ENCODE measurements at regions not wholly inside any gene's neighbourhood (a gene's known extent, or its start where the extent isn't known, plus 50 kb on each side); places are given as distances from the start of the nearest gene placed in this dataset.

- H3K9me3 ChIP-seq (ENCODE audit: insufficient read depth, low read length, severe bottlenecking), result no peaks in the 10 kb centered on the region
- DNase-seq (no peak), ATAC-seq (ENCODE audit: insufficient read depth, low read depth) (no peak)
- no peak for TF ChIP-seq CTCF (IDR thresholded peaks at IDR 0.05; ENCODE audit: borderline replicate concordance, extremely low read depth, low read length, poor library complexity, severe bottlenecking)
- TF ChIP-seq EZH2 (IDR thresholded peaks at IDR 0.05; ENCODE audit: borderline replicate concordance, low read depth, low read length, severe bottlenecking), result no peak
- H4K20me1 ChIP-seq (ENCODE audit: insufficient read depth, low read length), result no peaks in the 10 kb centered on the region
- H3K79me2 ChIP-seq (ENCODE audit: insufficient read depth, low read length), result no peaks in the 10 kb centered on the region
- no peak overlapping the region for H3K4me3 ChIP-seq (ENCODE audit: low read depth in 1 of 2, low read length in 2 of 2)
- H3K4me1 ChIP-seq (ENCODE audit: insufficient read depth, low read length), result no peaks in the 10 kb centered on the region
- H3K27me3 ChIP-seq (ENCODE audit: insufficient read depth, low read length, poor library complexity), result no peaks in the 10 kb centered on the region
- H3K27ac ChIP-seq (ENCODE audit: low read length), result no peak overlapping the region
- no peaks in the 10 kb centered on the region for H3K36me3 ChIP-seq (ENCODE audit: insufficient read depth, low read length)
- no peak overlapping the region for H3K4me2 ChIP-seq (ENCODE audit: insufficient read depth, low read length)
- H3K9ac ChIP-seq (ENCODE audit: low read depth, low read length), result no peak overlapping the region
- H2AFZ ChIP-seq (ENCODE audit: low read depth, low read length), result no peak overlapping the region
These were observed 620.3 kb upstream of the POU3F3 start for GRCh38 chr2:104233591-104233990.

DNA sequence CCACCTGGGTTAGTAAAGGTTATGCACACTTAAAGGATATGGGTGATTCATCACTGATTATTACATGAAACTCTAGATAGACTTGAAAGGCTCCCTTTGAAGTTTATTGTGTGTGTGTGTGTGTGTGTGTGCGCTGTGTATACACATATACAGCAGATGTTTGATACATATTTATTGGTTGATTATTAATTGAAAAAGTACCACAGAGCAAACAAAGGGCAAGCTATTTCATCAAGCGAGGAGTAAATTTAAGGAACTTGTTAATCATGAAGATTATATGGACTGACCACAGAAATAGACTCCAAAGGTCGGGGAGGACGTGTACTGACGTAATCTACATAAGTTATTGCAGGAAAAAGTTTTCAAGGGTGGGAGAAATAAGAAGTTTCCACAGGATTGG is 617.4 kb upstream of the POU3F3 start:
- Histone ChIP-seq H3K9ac (ENCODE audit: low read depth, low read length) (no peak overlapping the region), H3K36me3 (ENCODE audit: insufficient read depth, low read length) (no peaks in the 10 kb centered on the region), H3K27me3 (ENCODE audit: insufficient read depth, low read length, poor library complexity) (no peaks in the 10 kb centered on the region), H4K20me1 (ENCODE audit: insufficient read depth, low read length) (no peaks in the 10 kb centered on the region), H3K4me2 (ENCODE audit: insufficient read depth, low read length) (no peak overlapping the region), H3K79me2 (ENCODE audit: insufficient read depth, low read length) (no peaks in the 10 kb centered on the region), H2AFZ (ENCODE audit: low read depth, low read length) (no peak overlapping the region), H3K27ac (ENCODE audit: low read length) (no peak overlapping the region), H3K9me3 (ENCODE audit: insufficient read depth, low read length, severe bottlenecking) (no peaks in the 10 kb centered on the region), H3K4me1 (ENCODE audit: insufficient read depth, low read length) (no peaks in the 10 kb centered on the region), H3K4me3 (ENCODE audit: low read depth in 1 of 2, low read length in 2 of 2) (no peak overlapping the region)
- ATAC-seq (ENCODE audit: insufficient read depth, low read depth), result no peak
- TF ChIP-seq CTCF (IDR thresholded peaks at IDR 0.05; ENCODE audit: borderline replicate concordance, extremely low read depth, low read length, poor library complexity, severe bottlenecking), result no peak
- no peak for TF ChIP-seq EZH2 (IDR thresholded peaks at IDR 0.05; ENCODE audit: borderline replicate concordance, low read depth, low read length, severe bottlenecking)
- no peak for DNase-seq

DNA sequence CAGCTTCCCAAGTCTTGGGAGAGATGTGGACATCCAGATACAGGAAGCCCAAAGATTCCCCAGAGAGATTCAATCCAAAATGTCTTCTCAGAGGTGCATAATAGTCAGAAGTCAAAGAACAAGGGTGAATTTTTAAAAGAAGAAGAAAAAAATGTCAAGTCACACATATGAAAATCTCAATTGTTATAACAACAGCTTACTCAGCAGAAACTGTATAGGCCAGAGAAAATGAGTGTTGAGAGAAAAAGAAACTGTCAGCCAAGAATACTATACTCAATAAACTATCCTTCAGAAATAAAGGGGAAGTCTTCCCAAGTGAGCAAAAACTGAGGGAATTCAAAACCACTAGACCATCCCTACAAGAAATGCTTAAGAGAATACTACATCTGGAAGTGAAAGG is 612.9 kb upstream of the POU3F3 start:
- Histone ChIP-seq H3K9me3 (ENCODE audit: insufficient read depth, low read length, severe bottlenecking) (no peaks in the 10 kb centered on the region), H3K4me2 (ENCODE audit: insufficient read depth, low read length) (no peak overlapping the region), H3K36me3 (ENCODE audit: insufficient read depth, low read length) (no peaks in the 10 kb centered on the region), H3K4me1 (ENCODE audit: insufficient read depth, low read length) (no peaks in the 10 kb centered on the region), H3K79me2 (ENCODE audit: insufficient read depth, low read length) (no peaks in the 10 kb centered on the region), H3K27me3 (ENCODE audit: insufficient read depth, low read length, poor library complexity) (no peaks in the 10 kb centered on the region), H3K27ac (ENCODE audit: low read length) (no peak overlapping the region), H4K20me1 (ENCODE audit: insufficient read depth, low read length) (no peaks in the 10 kb centered on the region), H3K4me3 (ENCODE audit: low read depth in 1 of 2, low read length in 2 of 2) (no peak overlapping the region), H2AFZ (ENCODE audit: low read depth, low read length) (no peak overlapping the region), H3K9ac (ENCODE audit: low read depth, low read length) (no peak overlapping the region)
- ATAC-seq (ENCODE audit: insufficient read depth, low read depth) (no peak), DNase-seq (no peak)
- TF ChIP-seq EZH2 (IDR thresholded peaks at IDR 0.05; ENCODE audit: borderline replicate concordance, low read depth, low read length, severe bottlenecking) (no peak), CTCF (IDR thresholded peaks at IDR 0.05; ENCODE audit: borderline replicate concordance, extremely low read depth, low read length, poor library complexity, severe bottlenecking) (no peak)

- no peaks in the 10 kb centered on the region for H3K4me1 ChIP-seq (ENCODE audit: insufficient read depth, low read length)
- TF ChIP-seq EZH2 (IDR thresholded peaks at IDR 0.05; ENCODE audit: borderline replicate concordance, low read depth, low read length, severe bottlenecking), result no peak
- TF ChIP-seq CTCF (IDR thresholded peaks at IDR 0.05; ENCODE audit: borderline replicate concordance, extremely low read depth, low read length, poor library complexity, severe bottlenecking), result no peak
- no peak overlapping the region for H3K4me2 ChIP-seq (ENCODE audit: insufficient read depth, low read length)
- no peaks in the 10 kb centered on the region for H3K27me3 ChIP-seq (ENCODE audit: insufficient read depth, low read length, poor library complexity)
- no peak overlapping the region for H2AFZ ChIP-seq (ENCODE audit: low read depth, low read length)
- no peaks in the 10 kb centered on the region for H3K9me3 ChIP-seq (ENCODE audit: insufficient read depth, low read length, severe bottlenecking)
- H3K79me2 ChIP-seq (ENCODE audit: insufficient read depth, low read length), result no peaks in the 10 kb centered on the region
- ATAC-seq (ENCODE audit: insufficient read depth, low read depth) (no peak), DNase-seq (no peak)
- no peaks in the 10 kb centered on the region for H4K20me1 ChIP-seq (ENCODE audit: insufficient read depth, low read length)
- H3K4me3 ChIP-seq (ENCODE audit: low read depth in 1 of 2, low read length in 2 of 2), result no peak overlapping the region
- H3K9ac ChIP-seq (ENCODE audit: low read depth, low read length), result no peak overlapping the region
- no peaks in the 10 kb centered on the region for H3K36me3 ChIP-seq (ENCODE audit: insufficient read depth, low read length)
- H3K27ac ChIP-seq (ENCODE audit: low read length), result no peak overlapping the region
These were observed 604.3 kb upstream of the POU3F3 start for GRCh38 chr2:104249629-104250028.
